ENCODE measurements at regions not wholly inside any gene's neighbourhood (a gene's known extent, or its start where the extent isn't known, plus 50 kb on each side); places are given as distances from the start of the nearest gene placed in this dataset.

- TF ChIP-seq NR2C2 (CRISPR knock-in tag; IDR thresholded peaks at IDR 0.05) (no peak), JUN (CRISPR knock-in tag; IDR thresholded peaks at IDR 0.05) (no peak), SP1 (CRISPR knock-in tag; conservative IDR thresholded peaks at IDR 0.05) (no peak), CTCF (IDR thresholded peaks at IDR 0.05) (no peak), ATF2 (CRISPR knock-in tag; IDR thresholded peaks at IDR 0.05; ENCODE audit: borderline replicate concordance, low read depth) (no peak), ESRRA (CRISPR knock-in tag; IDR thresholded peaks at IDR 0.05; ENCODE audit: borderline replicate concordance) (no peak)
- TF ChIP-seq, protein P1, sequence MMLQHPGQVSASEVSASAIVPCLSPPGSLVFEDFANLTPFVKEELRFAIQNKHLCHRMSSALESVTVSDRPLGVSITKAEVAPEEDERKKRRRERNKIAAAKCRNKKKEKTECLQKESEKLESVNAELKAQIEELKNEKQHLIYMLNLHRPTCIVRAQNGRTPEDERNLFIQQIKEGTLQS (CRISPR knock-in tag; conservative IDR thresholded peaks at IDR 0.05), result no peak
These were observed 296.6 kb downstream of the TLE3 start for GRCh38 chr15:69801144-69801543.

All from WTC11 (cell line).